K562 (cell line): ENCODE measurements at regions not wholly inside any gene's neighbourhood (a gene's known extent, or its start where the extent isn't known, plus 50 kb on each side); places are given as distances from the start of the nearest gene placed in this dataset.

Experiments
- ATAC-seq: fragments of 200-7000 bp; cut with Tn5 transposase; 3 replicates; pipeline ENCODE4 v1.9.1; 2020; ENCODE audit warnings: moderate library complexity
- BruUV-seq: library from RNA; stranded (reverse); fragments of 400-500 nt; replicated peaks from 2 replicates; lab custom pipeline; 2021; lab: Mats Ljungman, UMichigan
- CTCF ChIA-PET: fragments of 300-600 bp; formaldehyde crosslinking; extraction: SDS; loops from one replicate; lab custom pipeline; 2021; ENCODE audit warnings: low intra/inter-chr PET ratio; lab: Yijun Ruan, JAX
- POLR2A ChIA-PET: fragments of 300-600, 350-650 bp; sonication (Branson Sonifier 250); formaldehyde crosslinking; extraction: SDS; loops from one replicate; lab custom pipeline; 2021; ENCODE audit warnings: antibody characterized with exemption, inconsistent platforms; lab: Yijun Ruan, JAX
- DNase-seq, 4 experiments: peaks; one replicate each; pipeline versions ENCODE4 v3.0.0 to v3.0.0-alpha.2; 2011 to 2018; ENCODE audit warnings: low spot score in 3 of 4, mixed read lengths in 3 of 4; ENCODE audit errors: extremely low read depth in 1 of 4
- FAIRE-seq: peaks from 2 replicates; lab custom pipeline; 2011; peaks lifted over from hg19 to GRCh38; lab: Jason Lieb, UNC
- H2AFZ ChIP-seq: 2 replicates; pipeline ENCODE4 v1.6.0; 2011; ENCODE audit warnings: low read depth, low read length, control low read depth, inconsistent platforms
- H3K27ac ChIP-seq: fragments of 200-600 bp; 3 replicates; pipeline ENCODE4 v1.8.0; 2011; ENCODE audit warnings: low read depth, mild to moderate bottlenecking, control low read depth, inconsistent platforms, low read length, moderate library complexity, mixed read lengths; ENCODE audit errors: extremely low read depth
- H3K27me3 ChIP-seq, 2 experiments: fragments of 300-600 bp in 1 of 2; 2 replicates in 1 of 2; 3 replicates in 1 of 2; pipeline versions ENCODE4 v1.6.0 to v1.8.0; 2011; ENCODE audit warnings: inconsistent platforms in 2 of 2, low read length in 2 of 2, mild to moderate bottlenecking in 1 of 2, mixed read lengths in 1 of 2, moderate library complexity in 1 of 2; ENCODE audit not compliant: control insufficient read depth in 2 of 2, insufficient read depth in 2 of 2
- H3K36me3 ChIP-seq: fragments of 300-600 bp; 3 replicates; pipeline ENCODE4 v1.8.0; 2011; ENCODE audit warnings: mild to moderate bottlenecking, low read length, inconsistent platforms; ENCODE audit not compliant: control insufficient read depth, insufficient read depth
- H3K4me1 ChIP-seq, 2 experiments: fragments of 200-600 bp in 1 of 2; replicated peaks in 1 of 2; 2 replicates in 1 of 2; 3 replicates in 1 of 2; pipeline versions ENCODE4 v1.5.1 to v1.8.0; 2011; ENCODE audit warnings: inconsistent platforms in 2 of 2, low read length in 2 of 2, mild to moderate bottlenecking in 1 of 2, mixed read lengths in 1 of 2, moderate library complexity in 1 of 2; ENCODE audit not compliant: control insufficient read depth in 2 of 2, insufficient read depth in 2 of 2
- H3K4me2 ChIP-seq: 2 replicates; pipeline ENCODE4 v1.6.1; 2011; ENCODE audit warnings: low read length, control low read depth, inconsistent platforms, mixed read lengths; ENCODE audit not compliant: insufficient read depth
- H3K4me3 ChIP-seq: fragments of 200-600 bp; sonication (generic), shearing (Covaris generic); 2 replicates; pipeline ENCODE4 v1.5.1; 2016; ENCODE audit warnings: control low read depth, inconsistent platforms
- H3K79me2 ChIP-seq: fragments of 200-600 bp; 3 replicates; pipeline ENCODE4 v1.8.0; 2011; ENCODE audit warnings: low read length, inconsistent platforms; ENCODE audit not compliant: control insufficient read depth, insufficient read depth
- H3K9ac ChIP-seq, 2 experiments: 2 replicates each; pipeline versions ENCODE4 v1.6.0 to v1.6.1; 2011; ENCODE audit warnings: low read depth in 2 of 2, low read length in 2 of 2, control low read depth in 1 of 2, inconsistent platforms in 1 of 2, mild to moderate bottlenecking in 1 of 2, mixed read lengths in 1 of 2; ENCODE audit not compliant: insufficient read depth in 1 of 2
- H3K9me1 ChIP-seq: one replicate; pipeline ENCODE4 v1.6.0; 2011; ENCODE audit warnings: inconsistent platforms, mild to moderate bottlenecking, low read length, moderate library complexity; ENCODE audit not compliant: control insufficient read depth, insufficient read depth
- H3K9me3 ChIP-seq: replicated peaks from 2 replicates; pipeline ENCODE4 v1.5.1; 2011; ENCODE audit warnings: low read depth, low read length, inconsistent platforms; ENCODE audit not compliant: control insufficient read depth, insufficient read depth
- H4K20me1 ChIP-seq: replicated peaks from 2 replicates; pipeline ENCODE4 v1.6.1; 2011; ENCODE audit warnings: low read length, inconsistent platforms, mixed read lengths; ENCODE audit not compliant: control insufficient read depth, insufficient read depth
- DIDO1 ChIP-seq: fragments of 450-650 bp; IDR thresholded peaks from 2 replicates; pipeline ENCODE4 v1.6.1; 2016; ENCODE audit warnings: low read depth, missing biosample characterization, missing genetic modification characterization
- EHMT2 ChIP-seq: fragments of 450-650 bp; IDR thresholded peaks from 2 replicates; pipeline ENCODE4 v1.6.1; 2018; ENCODE audit warnings: antibody characterized with exemption
- ESRRB ChIP-seq: fragments of 250-450 bp; sonication (Bioruptor Pico); IDR thresholded peaks from 2 replicates; pipeline ENCODE4 v1.5.0; 2020; ENCODE audit warnings: mild to moderate bottlenecking, moderate library complexity, borderline replicate concordance
- GTF2F1 ChIP-seq: IDR thresholded peaks from 2 replicates; pipeline ENCODE4 v1.6.1; 2011; ENCODE audit warnings: low read depth, low read length, improper control_type of control experiment
- HSF4 ChIP-seq: fragments of 250-450 bp; sonication (Bioruptor Pico); IDR thresholded peaks from 2 replicates; pipeline ENCODE4 v2.1.2; 2022; ENCODE audit warnings: mild to moderate bottlenecking, moderate library complexity, borderline replicate concordance
- KAT2B ChIP-seq: IDR thresholded peaks from one replicate; pipeline ENCODE4 v1.6.1; 2012; ENCODE audit warnings: low read depth, mild to moderate bottlenecking, control low read depth, inconsistent platforms, low read length, moderate library complexity
- LEF1 ChIP-seq: fragments of 450-650 bp; IDR thresholded peaks from 2 replicates; pipeline ENCODE4 v1.6.1; 2016; ENCODE audit warnings: mild to moderate bottlenecking
- SIRT6 ChIP-seq: IDR thresholded peaks from one replicate; pipeline ENCODE4 v1.6.1; 2012; ENCODE audit warnings: low read depth, mild to moderate bottlenecking, control low read depth, inconsistent platforms, low read length, moderate library complexity
- STAT5A ChIP-seq: IDR thresholded peaks from 2 replicates; pipeline ENCODE4 v1.6.1; 2012; ENCODE audit warnings: low read length, inconsistent platforms, borderline replicate concordance
- TFAP4 ChIP-seq: sonication (generic); formaldehyde crosslinking; IDR thresholded peaks from 2 replicates; pipeline ENCODE4 v1.8.0; 2022; ENCODE audit warnings: missing genetic modification reagents, mild to moderate bottlenecking, moderate library complexity, borderline replicate concordance
- TSC22D4 ChIP-seq: fragments of 450-650 bp; IDR thresholded peaks from 2 replicates; pipeline ENCODE4 v1.6.1; 2016; ENCODE audit warnings: missing genetic modification characterization, missing biosample characterization, control low read depth
- ZBTB33 ChIP-seq: sonication (generic); formaldehyde crosslinking; IDR thresholded peaks from 2 replicates; pipeline ENCODE4 v1.8.1; 2023; ENCODE audit warnings: mild to moderate bottlenecking, missing genetic modification reagents
- WGBS: fragments of 100-300 bp; shearing (Covaris generic); methylation state at CpG from one replicate; pipeline ENCODE4 v1.1.6; 2016; ENCODE audit warnings: low coverage, mixed read lengths; ENCODE audit not compliant: insufficient coverage; ENCODE audit errors: missing lambda C conversion rate; 5-methylcytosine and 5-hydroxymethylcytosine counted together
- in situ Hi-C: fragments of 300-500 bp; cut with MboI; formaldehyde crosslinking; loops from 4 replicates; pipeline ENCODE4 v1.15.0; 2018; ENCODE audit warnings: inconsistent platforms, mixed read lengths
- intact Hi-C: fragments of 100-400 bp; cut with micrococcal nuclease; formaldehyde crosslinking; loops from 2 replicates; pipeline ENCODE4 v1.14.2; 2022
- TF ChIP-seq, protein P1 (sequence below): fragments of 250-450 bp; sonication (Bioruptor Pico); IDR thresholded peaks from 2 replicates; pipeline ENCODE4 v1.5.1; 2021; ENCODE audit warnings: mild to moderate bottlenecking

GRCh38 chr12:43114316-43114715 lies 437.7 kb downstream of the ADAMTS20 start:
- H3K9me3 ChIP-seq, result no peaks in the 10 kb centered on the region
- H3K4me1 ChIP-seq, result no peaks in the 10 kb centered on the region
- in situ Hi-C loops (no loop called here), intact Hi-C loops (no loop called here)
- ATAC-seq (no peak), FAIRE-seq (no peak), DNase-seq (no peak)
- no peaks in the 10 kb centered on the region for H4K20me1 ChIP-seq
- H3K36me3 ChIP-seq, result no peaks in the 10 kb centered on the region
- no peak overlapping the region for H3K27ac ChIP-seq
- H3K27me3 ChIP-seq, result no peaks in the 10 kb centered on the region
- no peak overlapping the region for H3K4me2 ChIP-seq
- H3K4me3 ChIP-seq, result no peak overlapping the region
- BruUV-seq, result no TSS peak
- H2AFZ ChIP-seq, result no peak overlapping the region
- H3K9ac ChIP-seq, result no peak overlapping the region
- POLR2A ChIA-PET, result no interaction called here
- WGBS, result 10% methylated on average over 3 of the region's 3 CpGs
- no peak for TF ChIP-seq GTF2F1
- no peak for TF ChIP-seq ESRRB (CRISPR knock-in tag)
- TF ChIP-seq EHMT2, result no peak
- no peak for TF ChIP-seq STAT5A
- no peak for TF ChIP-seq DIDO1 (tag)
- no peaks in the 10 kb centered on the region for H3K9me1 ChIP-seq
- CTCF ChIA-PET, result no interaction called here
- no peaks in the 10 kb centered on the region for H3K79me2 ChIP-seq

DNA sequence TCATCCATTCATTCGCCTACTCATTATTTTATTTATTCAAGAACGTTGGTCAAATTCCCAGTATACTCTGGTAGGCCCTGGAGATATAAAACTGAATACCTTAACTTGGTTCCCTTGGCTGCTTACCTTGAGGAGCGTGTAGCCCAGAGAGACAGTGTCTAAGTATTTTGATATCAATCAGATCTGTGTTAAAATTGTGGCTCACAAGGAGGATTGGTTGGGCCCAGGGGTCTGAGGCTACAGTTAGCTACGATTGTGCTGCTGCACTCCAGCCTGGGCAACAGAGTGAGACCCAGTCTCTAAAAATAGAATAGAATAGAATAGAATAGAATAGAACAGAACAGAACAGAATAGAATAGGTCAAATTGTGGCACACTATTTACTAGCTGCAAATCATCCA lies 438.4 kb downstream of the ADAMTS20 start:
- no peaks in the 10 kb centered on the region for H4K20me1 ChIP-seq
- H3K4me2 ChIP-seq, result no peak overlapping the region
- H3K27me3 ChIP-seq, result no peaks in the 10 kb centered on the region
- 12% methylated on average over 4 of the region's 4 CpGs for WGBS
- DNase-seq (no peak), FAIRE-seq (no peak), ATAC-seq (no peak)
- BruUV-seq, result no TSS peak
- H3K36me3 ChIP-seq, result no peaks in the 10 kb centered on the region
- ChIA-PET POLR2A (no interaction called here), CTCF (no interaction called here)
- no peaks in the 10 kb centered on the region for H3K9me1 ChIP-seq
- in situ Hi-C loops (no loop called here), intact Hi-C loops (no loop called here)
- H3K9me3 ChIP-seq, result no peaks in the 10 kb centered on the region
- no peak overlapping the region for H2AFZ ChIP-seq
- H3K4me1 ChIP-seq, result no peaks in the 10 kb centered on the region
- H3K27ac ChIP-seq, result no peak overlapping the region
- H3K4me3 ChIP-seq, result no peak overlapping the region
- H3K9ac ChIP-seq, result no peak overlapping the region
- no peaks in the 10 kb centered on the region for H3K79me2 ChIP-seq
- TF ChIP-seq HSF4 (CRISPR knock-in tag) (no peak), ZBTB33 (CRISPR knock-in tag) (no peak), SIRT6 (no peak), LEF1 (no peak), TFAP4 (CRISPR knock-in tag) (no peak), KAT2B (no peak), TSC22D4 (tag) (no peak)
- TF ChIP-seq, protein P1, sequence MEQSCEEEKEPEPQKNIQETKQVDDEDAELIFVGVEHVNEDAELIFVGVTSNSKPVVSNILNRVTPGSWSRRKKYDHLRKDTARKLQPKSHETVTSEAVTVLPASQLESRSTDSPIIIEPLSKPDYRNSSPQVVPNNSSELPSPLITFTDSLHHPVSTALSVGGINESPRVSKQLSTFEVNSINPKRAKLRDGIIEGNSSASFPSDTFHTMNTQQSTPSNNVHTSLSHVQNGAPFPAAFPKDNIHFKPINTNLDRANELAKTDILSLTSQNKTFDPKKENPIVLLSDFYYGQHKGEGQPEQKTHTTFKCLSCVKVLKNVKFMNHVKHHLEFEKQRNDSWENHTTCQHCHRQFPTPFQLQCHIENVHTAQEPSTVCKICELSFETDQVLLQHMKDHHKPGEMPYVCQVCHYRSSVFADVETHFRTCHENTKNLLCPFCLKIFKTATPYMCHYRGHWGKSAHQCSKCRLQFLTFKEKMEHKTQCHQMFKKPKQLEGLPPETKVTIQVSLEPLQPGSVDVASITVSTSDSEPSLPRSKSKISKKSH, result no peak
